ENCODE measurements at regions not wholly inside any gene's neighbourhood (a gene's known extent, or its start where the extent isn't known, plus 50 kb on each side); places are given as distances from the start of the nearest gene placed in this dataset.

DNA sequence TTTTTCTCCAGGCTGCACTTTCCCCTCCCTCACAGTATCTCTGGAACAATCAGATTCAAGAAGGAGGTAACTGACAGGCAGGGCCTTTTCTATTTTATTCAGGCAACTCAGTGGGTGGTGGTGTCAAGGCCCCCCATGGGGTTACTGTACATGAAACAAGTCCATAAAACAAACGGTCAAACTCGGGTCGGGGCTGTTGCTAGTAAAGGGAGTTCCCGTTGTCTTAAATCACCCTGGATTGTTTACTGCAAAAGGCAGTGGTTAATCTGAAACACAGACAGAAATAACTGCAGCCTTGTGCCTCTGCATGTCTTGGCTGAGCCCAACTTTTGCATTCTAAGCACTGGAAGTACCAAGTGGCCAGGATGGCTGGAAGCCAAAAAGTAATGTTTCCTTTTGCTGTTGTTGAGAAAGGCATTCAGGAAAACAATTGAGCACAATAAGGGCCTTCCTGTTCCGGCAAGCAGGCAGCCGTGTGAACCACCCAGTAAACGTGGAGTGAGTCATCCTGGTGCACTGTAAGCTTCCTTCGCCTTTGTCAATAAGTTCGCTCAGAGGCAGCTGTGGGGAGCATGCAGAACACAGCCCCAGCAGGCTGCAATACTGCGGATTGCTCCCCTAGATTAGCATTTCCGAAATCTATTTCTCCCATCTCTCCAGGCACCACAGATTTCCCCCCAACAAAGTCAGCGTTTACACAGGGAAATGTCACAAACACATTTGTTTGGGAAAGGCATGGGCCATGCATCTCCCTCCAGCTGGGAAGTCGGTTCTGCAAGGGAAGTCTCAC lies 149.6 kb downstream of the IRS1 start:
- ATAC-seq (peak; percentile 87 to 90), DNase-seq (ENCODE audit: low read depth in 1 of 2, low spot score in 1 of 2) (peak; percentile 31 to 87), FAIRE-seq (no peak)
- Histone ChIP-seq H3K4me3 (no peak overlapping the region), H3K9me3 (peaks cover 12% of the 10 kb centered on the region), H3K27ac (peak overlapping the region; percentile 72 to 86), H3K4me1 (peaks cover 42% of the 10 kb centered on the region), H3K4me2 (peak overlapping the region; percentile 67)
- 37% methylated on average over 13 of the region's 13 CpGs for WGBS (ENCODE audit: missing lambda C conversion rate)
- POLR2A ChIA-PET: interaction anchor here (1.0 kb wide), 1 partner anchor 247 kb away, joined by 5 read pairs; no protein-coding TSS in a partner anchor
- CTCF ChIA-PET: no interaction called here
- TF ChIP-seq RFX5 (IDR thresholded peaks at IDR 0.05) (no peak), POLR2AphosphoS2 (conservative IDR thresholded peaks at IDR 0.05; ENCODE audit: low read length) (no peak), EP300 (IDR thresholded peaks at IDR 0.05) (no peak; a peak in 1 of 5 replicates), MYC (IDR thresholded peaks at IDR 0.05; ENCODE audit: borderline replicate concordance, low read length) (no peak), SMC3 (IDR thresholded peaks at IDR 0.05) (peak; percentile 33; the same call in 2 of the 3 replicates), ZNF302 (CRISPR knock-in tag; IDR thresholded peaks at IDR 0.05) (no peak), FOSB (CRISPR knock-in tag; IDR thresholded peaks at IDR 0.05) (no peak), CEBPB (IDR thresholded peaks at IDR 0.05) (0 out of 4 replicates have a peak, but pooled peaks of 1 of the 2 experiments have one; percentile 15), MAZ (IDR thresholded peaks at IDR 0.05; ENCODE audit: borderline replicate concordance, low read depth, low read length) (no peak), RCOR1 (IDR thresholded peaks at IDR 0.05; ENCODE audit: low read depth, low read length) (no peak), RAD21 (conservative IDR thresholded peaks at IDR 0.05 in 1 of 2, IDR thresholded peaks at IDR 0.05 in 1 of 2) (peak in 1 of 2 experiments; percentile 27; a peak in 2 of 5 replicates), POLR2A (IDR thresholded peaks at IDR 0.05; ENCODE audit: low read length) (no peak), CBX2 (IDR thresholded peaks at IDR 0.05; ENCODE audit: borderline replicate concordance, low read depth) (no peak), NFE2L2 (conservative IDR thresholded peaks at IDR 0.05; ENCODE audit: low read length) (no peak), NR3C1 (IDR thresholded peaks at IDR 0.05) (no peak), HDAC2 (IDR thresholded peaks at IDR 0.05) (no peak), ESRRA (IDR thresholded peaks at IDR 0.05; ENCODE audit: borderline replicate concordance, low read length) (no peak), ZSCAN20 (CRISPR knock-in tag; IDR thresholded peaks at IDR 0.05) (no peak), SREBF2 (IDR thresholded peaks at IDR 0.05) (no peak), HOXB13 (CRISPR knock-in tag; IDR thresholded peaks at IDR 0.05; ENCODE audit: low read depth) (no peak), GATA3 (IDR thresholded peaks at IDR 0.05; ENCODE audit: borderline replicate concordance) (peak; percentile 39; the same call in 1 of the 2 replicates), HOXB5 (CRISPR knock-in tag; IDR thresholded peaks at IDR 0.05) (no peak), FOSL2 (IDR thresholded peaks at IDR 0.05) (0 out of 2 replicates have a peak, but pooled peaks have one; percentile 49), FOSL2 (CRISPR knock-in tag; IDR thresholded peaks at IDR 0.05) (peak; percentile 86), JUN (IDR thresholded peaks at IDR 0.05) (0 out of 5 replicates have a peak, but pooled peaks of 1 of the 2 experiments have one; percentile 41)
- TF ChIP-seq, protein P1, sequence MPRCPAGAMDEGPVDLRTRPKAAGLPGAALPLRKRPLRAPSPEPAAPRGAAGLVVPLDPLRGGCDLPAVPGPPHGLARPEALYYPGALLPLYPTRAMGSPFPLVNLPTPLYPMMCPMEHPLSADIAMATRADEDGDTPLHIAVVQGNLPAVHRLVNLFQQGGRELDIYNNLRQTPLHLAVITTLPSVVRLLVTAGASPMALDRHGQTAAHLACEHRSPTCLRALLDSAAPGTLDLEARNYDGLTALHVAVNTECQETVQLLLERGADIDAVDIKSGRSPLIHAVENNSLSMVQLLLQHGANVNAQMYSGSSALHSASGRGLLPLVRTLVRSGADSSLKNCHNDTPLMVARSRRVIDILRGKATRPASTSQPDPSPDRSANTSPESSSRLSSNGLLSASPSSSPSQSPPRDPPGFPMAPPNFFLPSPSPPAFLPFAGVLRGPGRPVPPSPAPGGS (IDR thresholded peaks at IDR 0.05): no peak
- TF ChIP-seq, protein P2, sequence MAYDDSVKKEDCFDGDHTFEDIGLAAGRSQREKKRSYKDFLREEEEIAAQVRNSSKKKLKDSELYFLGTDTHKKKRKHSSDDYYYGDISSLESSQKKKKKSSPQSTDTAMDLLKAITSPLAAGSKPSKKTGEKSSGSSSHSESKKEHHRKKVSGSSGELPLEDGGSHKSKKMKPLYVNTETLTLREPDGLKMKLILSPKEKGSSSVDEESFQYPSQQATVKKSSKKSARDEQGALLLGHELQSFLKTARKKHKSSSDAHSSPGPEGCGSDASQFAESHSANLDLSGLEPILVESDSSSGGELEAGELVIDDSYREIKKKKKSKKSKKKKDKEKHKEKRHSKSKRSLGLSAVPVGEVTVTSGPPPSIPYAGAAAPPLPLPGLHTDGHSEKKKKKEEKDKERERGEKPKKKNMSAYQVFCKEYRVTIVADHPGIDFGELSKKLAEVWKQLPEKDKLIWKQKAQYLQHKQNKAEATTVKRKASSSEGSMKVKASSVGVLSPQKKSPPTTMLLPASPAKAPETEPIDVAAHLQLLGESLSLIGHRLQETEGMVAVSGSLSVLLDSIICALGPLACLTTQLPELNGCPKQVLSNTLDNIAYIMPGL (CRISPR knock-in tag; IDR thresholded peaks at IDR 0.05; ENCODE audit: borderline replicate concordance): no peak
- TF ChIP-seq, protein P3, sequence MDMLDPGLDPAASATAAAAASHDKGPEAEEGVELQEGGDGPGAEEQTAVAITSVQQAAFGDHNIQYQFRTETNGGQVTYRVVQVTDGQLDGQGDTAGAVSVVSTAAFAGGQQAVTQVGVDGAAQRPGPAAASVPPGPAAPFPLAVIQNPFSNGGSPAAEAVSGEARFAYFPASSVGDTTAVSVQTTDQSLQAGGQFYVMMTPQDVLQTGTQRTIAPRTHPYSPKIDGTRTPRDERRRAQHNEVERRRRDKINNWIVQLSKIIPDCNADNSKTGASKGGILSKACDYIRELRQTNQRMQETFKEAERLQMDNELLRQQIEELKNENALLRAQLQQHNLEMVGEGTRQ (IDR thresholded peaks at IDR 0.05): no peak
- TF ChIP-seq, protein P4, sequence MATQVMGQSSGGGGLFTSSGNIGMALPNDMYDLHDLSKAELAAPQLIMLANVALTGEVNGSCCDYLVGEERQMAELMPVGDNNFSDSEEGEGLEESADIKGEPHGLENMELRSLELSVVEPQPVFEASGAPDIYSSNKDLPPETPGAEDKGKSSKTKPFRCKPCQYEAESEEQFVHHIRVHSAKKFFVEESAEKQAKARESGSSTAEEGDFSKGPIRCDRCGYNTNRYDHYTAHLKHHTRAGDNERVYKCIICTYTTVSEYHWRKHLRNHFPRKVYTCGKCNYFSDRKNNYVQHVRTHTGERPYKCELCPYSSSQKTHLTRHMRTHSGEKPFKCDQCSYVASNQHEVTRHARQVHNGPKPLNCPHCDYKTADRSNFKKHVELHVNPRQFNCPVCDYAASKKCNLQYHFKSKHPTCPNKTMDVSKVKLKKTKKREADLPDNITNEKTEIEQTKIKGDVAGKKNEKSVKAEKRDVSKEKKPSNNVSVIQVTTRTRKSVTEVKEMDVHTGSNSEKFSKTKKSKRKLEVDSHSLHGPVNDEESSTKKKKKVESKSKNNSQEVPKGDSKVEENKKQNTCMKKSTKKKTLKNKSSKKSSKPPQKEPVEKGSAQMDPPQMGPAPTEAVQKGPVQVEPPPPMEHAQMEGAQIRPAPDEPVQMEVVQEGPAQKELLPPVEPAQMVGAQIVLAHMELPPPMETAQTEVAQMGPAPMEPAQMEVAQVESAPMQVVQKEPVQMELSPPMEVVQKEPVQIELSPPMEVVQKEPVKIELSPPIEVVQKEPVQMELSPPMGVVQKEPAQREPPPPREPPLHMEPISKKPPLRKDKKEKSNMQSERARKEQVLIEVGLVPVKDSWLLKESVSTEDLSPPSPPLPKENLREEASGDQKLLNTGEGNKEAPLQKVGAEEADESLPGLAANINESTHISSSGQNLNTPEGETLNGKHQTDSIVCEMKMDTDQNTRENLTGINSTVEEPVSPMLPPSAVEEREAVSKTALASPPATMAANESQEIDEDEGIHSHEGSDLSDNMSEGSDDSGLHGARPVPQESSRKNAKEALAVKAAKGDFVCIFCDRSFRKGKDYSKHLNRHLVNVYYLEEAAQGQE (IDR thresholded peaks at IDR 0.05): no peak
- TF ChIP-seq, protein P5, sequence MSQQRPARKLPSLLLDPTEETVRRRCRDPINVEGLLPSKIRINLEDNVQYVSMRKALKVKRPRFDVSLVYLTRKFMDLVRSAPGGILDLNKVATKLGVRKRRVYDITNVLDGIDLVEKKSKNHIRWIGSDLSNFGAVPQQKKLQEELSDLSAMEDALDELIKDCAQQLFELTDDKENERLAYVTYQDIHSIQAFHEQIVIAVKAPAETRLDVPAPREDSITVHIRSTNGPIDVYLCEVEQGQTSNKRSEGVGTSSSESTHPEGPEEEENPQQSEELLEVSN (IDR thresholded peaks at IDR 0.05; ENCODE audit: borderline replicate concordance, low read depth): 0 out of 2 replicates have a peak, but pooled peaks have one; percentile 40
- TF ChIP-seq, protein P6, sequence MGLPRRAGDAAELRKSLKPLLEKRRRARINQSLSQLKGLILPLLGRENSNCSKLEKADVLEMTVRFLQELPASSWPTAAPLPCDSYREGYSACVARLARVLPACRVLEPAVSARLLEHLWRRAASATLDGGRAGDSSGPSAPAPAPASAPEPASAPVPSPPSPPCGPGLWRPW (IDR thresholded peaks at IDR 0.05): no peak
- TF ChIP-seq, protein P7, sequence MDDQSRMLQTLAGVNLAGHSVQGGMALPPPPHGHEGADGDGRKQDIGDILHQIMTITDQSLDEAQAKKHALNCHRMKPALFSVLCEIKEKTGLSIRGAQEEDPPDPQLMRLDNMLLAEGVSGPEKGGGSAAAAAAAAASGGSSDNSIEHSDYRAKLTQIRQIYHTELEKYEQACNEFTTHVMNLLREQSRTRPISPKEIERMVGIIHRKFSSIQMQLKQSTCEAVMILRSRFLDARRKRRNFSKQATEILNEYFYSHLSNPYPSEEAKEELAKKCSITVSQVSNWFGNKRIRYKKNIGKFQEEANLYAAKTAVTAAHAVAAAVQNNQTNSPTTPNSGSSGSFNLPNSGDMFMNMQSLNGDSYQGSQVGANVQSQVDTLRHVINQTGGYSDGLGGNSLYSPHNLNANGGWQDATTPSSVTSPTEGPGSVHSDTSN (IDR thresholded peaks at IDR 0.05): no peak

Data from A549 (cell line).